ENCODE measurements at regions not wholly inside any gene's neighbourhood (a gene's known extent, or its start where the extent isn't known, plus 50 kb on each side); places are given as distances from the start of the nearest gene placed in this dataset.

DNA sequence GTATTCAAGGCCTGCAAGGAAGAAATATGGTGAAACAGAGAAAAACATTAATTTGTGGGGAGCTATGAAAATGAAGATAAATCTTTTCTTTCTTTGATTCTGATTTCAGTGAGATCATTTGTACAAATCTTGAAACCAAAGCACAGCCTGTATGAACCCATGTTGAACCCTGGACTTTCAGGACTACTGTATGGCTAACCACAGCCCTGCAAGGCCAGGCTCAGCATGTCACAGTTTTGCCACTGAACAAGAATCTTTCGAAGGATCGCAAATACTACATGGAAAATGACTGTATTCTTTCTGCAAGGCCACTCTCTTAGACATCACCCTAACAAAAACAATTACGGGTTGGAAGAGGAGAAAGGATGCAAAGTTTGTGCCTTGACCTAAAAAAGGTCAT, 161.7 kb upstream of the MAF start:
- no peak overlapping the region for H3K27ac ChIP-seq
- TF ChIP-seq, protein P1, sequence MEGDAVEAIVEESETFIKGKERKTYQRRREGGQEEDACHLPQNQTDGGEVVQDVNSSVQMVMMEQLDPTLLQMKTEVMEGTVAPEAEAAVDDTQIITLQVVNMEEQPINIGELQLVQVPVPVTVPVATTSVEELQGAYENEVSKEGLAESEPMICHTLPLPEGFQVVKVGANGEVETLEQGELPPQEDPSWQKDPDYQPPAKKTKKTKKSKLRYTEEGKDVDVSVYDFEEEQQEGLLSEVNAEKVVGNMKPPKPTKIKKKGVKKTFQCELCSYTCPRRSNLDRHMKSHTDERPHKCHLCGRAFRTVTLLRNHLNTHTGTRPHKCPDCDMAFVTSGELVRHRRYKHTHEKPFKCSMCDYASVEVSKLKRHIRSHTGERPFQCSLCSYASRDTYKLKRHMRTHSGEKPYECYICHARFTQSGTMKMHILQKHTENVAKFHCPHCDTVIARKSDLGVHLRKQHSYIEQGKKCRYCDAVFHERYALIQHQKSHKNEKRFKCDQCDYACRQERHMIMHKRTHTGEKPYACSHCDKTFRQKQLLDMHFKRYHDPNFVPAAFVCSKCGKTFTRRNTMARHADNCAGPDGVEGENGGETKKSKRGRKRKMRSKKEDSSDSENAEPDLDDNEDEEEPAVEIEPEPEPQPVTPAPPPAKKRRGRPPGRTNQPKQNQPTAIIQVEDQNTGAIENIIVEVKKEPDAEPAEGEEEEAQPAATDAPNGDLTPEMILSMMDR (IDR thresholded peaks at IDR 0.05; ENCODE audit: low read depth, low read length): no peak

DNA sequence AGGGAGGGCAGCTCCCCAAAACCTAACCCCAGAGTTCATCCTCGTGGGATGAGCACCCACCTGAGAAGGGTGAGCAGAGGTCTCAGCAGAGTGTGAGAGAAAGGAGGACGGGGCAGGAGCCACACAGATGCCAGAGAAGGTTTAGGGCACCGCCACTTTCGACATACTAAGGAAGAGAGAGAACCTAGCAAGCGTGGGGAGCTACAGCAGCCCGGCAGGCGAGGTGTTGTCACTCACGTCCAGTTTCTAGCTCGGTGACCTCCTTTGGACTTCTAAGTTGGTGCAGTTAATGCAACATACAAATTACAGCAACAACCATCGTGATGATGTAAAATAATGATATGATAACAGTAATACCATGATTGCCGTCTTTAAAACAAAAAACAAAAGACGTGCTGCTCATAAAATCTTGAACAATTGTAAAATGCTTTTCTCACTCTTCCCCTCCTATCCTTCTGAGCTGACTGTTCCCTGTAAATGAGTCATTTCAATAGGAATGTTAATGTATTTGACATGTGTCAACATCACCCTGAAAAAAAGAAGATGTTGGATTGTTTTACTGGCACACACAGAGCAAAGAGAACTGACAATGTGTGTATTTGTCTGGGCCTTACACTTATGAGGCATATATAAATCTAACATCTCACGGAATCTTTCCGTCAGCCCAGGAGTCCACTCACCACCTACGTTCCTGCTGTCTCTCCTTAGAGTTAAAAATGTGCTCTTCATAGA, 158.2 kb upstream of the MAF start:
- TF ChIP-seq, protein P1 (IDR thresholded peaks at IDR 0.05; ENCODE audit: low read depth, low read length): no peak

More for the DNA sequence above, 161.7 kb upstream of the MAF start:
- no peak for DNase-seq (ENCODE audit: low read depth in 1 of 2, low spot score in 1 of 2)
- no peaks in the 10 kb centered on the region for H3K36me3 ChIP-seq
- no peak overlapping the region for H3K4me3 ChIP-seq
- H3K9me3 ChIP-seq (ENCODE audit: low read depth): no peaks in the 10 kb centered on the region
- no peaks in the 10 kb centered on the region for H3K4me1 ChIP-seq (ENCODE audit: low read depth)
- no peaks in the 10 kb centered on the region for H3K27me3 ChIP-seq

DNA sequence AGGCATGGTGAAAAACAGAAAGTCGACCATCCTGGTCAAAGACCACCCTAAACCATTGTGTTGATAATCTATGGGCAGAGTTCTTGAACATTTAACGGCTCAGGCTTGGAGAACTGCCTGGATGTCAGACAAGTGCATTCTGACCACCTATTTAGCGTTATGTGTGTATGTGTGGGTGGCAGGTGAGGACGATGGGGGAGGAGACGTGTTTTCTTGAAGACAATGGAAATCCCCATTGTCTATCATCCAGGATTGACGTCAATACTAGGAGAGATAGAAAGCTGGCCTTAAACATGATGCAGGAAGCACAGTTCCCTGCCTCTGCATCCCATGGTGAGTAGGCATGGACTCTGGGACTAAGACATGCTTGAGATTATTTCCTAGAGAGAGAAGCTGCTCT, 157.4 kb upstream of the MAF start:
- H3K27ac ChIP-seq: no peak overlapping the region
- TF ChIP-seq, protein P1 (IDR thresholded peaks at IDR 0.05; ENCODE audit: low read depth, low read length): no peak
- no peaks in the 10 kb centered on the region for H3K9me3 ChIP-seq (ENCODE audit: low read depth)
- DNase-seq (ENCODE audit: low read depth in 1 of 2, low spot score in 1 of 2): no peak
- H3K4me3 ChIP-seq: no peak overlapping the region
- H3K4me1 ChIP-seq (ENCODE audit: low read depth): no peaks in the 10 kb centered on the region
- H3K27me3 ChIP-seq: no peaks in the 10 kb centered on the region
- no peaks in the 10 kb centered on the region for H3K36me3 ChIP-seq

More for the DNA sequence above, 158.2 kb upstream of the MAF start:
- Histone ChIP-seq H3K9me3 (ENCODE audit: low read depth) (no peaks in the 10 kb centered on the region), H3K4me1 (ENCODE audit: low read depth) (no peaks in the 10 kb centered on the region), H3K27me3 (no peaks in the 10 kb centered on the region), H3K27ac (no peak overlapping the region), H3K36me3 (no peaks in the 10 kb centered on the region), H3K4me3 (no peak overlapping the region)
- DNase-seq (ENCODE audit: low read depth in 1 of 2, low spot score in 1 of 2): no peak

DNA sequence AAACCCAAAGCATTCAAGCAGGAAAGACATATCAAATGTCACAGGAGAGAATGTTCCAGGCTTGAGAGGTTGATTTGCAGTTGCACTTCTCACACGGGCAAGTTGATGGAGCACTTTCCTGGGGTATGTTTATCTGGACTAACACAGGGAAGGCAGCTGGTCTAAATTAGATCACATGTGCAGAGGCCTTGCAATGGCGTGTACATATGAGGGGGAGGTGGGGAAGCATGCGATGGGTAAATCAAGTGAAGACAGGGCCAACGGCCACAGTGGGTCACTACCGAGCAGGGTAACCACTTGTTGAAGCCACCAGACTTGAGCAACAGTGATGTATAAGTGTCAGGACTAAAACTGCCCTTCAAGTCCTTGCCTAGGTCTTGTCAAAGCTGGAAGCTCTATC, 156.6 kb upstream of the MAF start:
- no peak for DNase-seq (ENCODE audit: low read depth in 1 of 2, low spot score in 1 of 2)
- Histone ChIP-seq H3K4me1 (ENCODE audit: low read depth) (no peaks in the 10 kb centered on the region), H3K27me3 (no peaks in the 10 kb centered on the region), H3K27ac (no peak overlapping the region), H3K36me3 (no peaks in the 10 kb centered on the region), H3K4me3 (no peak overlapping the region), H3K9me3 (ENCODE audit: low read depth) (no peaks in the 10 kb centered on the region)
- TF ChIP-seq, protein P1 (IDR thresholded peaks at IDR 0.05; ENCODE audit: low read depth, low read length): no peak

DNA sequence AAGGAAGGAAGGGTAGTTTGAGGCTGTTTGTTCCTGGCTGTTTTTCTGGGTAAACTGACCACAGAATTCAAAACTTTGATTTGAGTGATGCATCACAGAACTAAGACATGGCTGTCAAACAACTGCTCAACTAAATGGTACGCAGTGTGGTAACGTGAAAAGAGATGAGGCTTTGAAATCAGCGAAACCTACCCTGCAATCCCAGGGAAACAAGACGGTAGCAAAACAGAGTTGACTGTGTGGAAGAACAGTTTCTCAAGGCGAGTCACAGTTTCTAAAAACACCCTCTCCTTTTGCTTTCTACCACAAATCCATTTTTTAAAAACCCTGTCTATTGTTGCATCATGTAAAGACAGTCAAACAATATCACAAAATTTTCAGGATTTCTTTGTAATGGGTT, 156.0 kb upstream of the MAF start:
- H3K4me1 ChIP-seq (ENCODE audit: low read depth): no peaks in the 10 kb centered on the region
- no peak overlapping the region for H3K27ac ChIP-seq
- H3K27me3 ChIP-seq: no peaks in the 10 kb centered on the region
- TF ChIP-seq, protein P1 (IDR thresholded peaks at IDR 0.05; ENCODE audit: low read depth, low read length): no peak
- no peaks in the 10 kb centered on the region for H3K36me3 ChIP-seq
- H3K4me3 ChIP-seq: no peak overlapping the region
- DNase-seq (ENCODE audit: low read depth in 1 of 2, low spot score in 1 of 2): no peak
- no peaks in the 10 kb centered on the region for H3K9me3 ChIP-seq (ENCODE audit: low read depth)
